Nephron progenitor cell (in vitro differentiated cells): ENCODE measurements at regions not wholly inside any gene's neighbourhood (a gene's known extent, or its start where the extent isn't known, plus 50 kb on each side); places are given as distances from the start of the nearest gene placed in this dataset.

ENCODE experiments used
- DNase-seq: peaks from one replicate; pipeline ENCODE4 v3.0.0; 2021
- H3K27ac Mint-ChIP-seq: 2 replicates; pipeline ENCODE4 v1.8.0; 2021; ENCODE audit warnings: mild to moderate bottlenecking, moderate library complexity, mixed read lengths
- H3K27me3 Mint-ChIP-seq: 2 replicates; pipeline ENCODE4 v1.8.0; 2021; ENCODE audit warnings: mild to moderate bottlenecking, low read depth, mixed read lengths; ENCODE audit not compliant: poor library complexity
- H3K36me3 Mint-ChIP-seq: 2 replicates; pipeline ENCODE4 v1.8.0; 2021; ENCODE audit warnings: low read depth, mixed read lengths
- H3K4me1 Mint-ChIP-seq: 2 replicates; pipeline ENCODE4 v1.8.0; 2021; ENCODE audit warnings: mixed read lengths
- H3K4me3 Mint-ChIP-seq: 2 replicates; pipeline ENCODE4 v1.8.0; 2021; ENCODE audit warnings: mild to moderate bottlenecking, moderate library complexity, mixed read lengths
- H3K9me3 Mint-ChIP-seq: 2 replicates; pipeline ENCODE4 v1.8.0; 2021; ENCODE audit warnings: mild to moderate bottlenecking, moderate library complexity, mixed read lengths
- CTCF ChIP-seq: fragments of 200-600 bp; sonication (generic); IDR thresholded peaks from 2 replicates; pipeline ENCODE4 v1.5.0; 2021; ENCODE audit warnings: antibody characterized with exemption

DNA sequence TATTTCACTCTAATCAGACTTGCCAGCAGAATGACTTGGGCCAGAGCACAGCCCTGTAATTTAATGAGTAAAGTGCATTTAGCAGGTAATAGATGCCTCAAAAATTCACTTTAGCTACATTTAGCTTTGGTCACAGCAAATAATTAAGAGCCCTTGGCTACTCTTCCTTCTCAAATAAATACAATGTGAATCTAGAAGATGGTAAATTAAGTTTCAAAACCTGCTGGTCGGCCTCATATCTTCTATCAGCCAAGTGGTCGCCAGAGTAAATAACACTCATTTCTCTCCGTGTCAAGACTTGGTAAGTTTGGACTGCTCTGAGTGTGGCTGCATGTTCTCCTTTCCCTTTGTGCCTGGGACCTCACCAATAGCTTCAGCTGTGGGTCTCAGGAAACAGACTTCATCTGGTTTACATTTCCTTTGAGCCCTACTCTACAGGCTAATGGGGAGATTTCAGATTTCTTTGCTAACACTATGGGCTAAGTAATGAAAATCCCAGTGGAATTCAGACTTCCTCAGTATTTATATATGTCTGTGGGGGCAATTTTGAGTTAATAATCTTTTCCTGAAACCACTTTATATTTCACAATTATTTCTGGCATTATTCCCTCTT, 375.8 kb downstream of the RBM43 start:
- TF ChIP-seq CTCF, result no peak
- H3K4me1 Mint-ChIP-seq, result peaks cover 7% of the 10 kb centered on the region
- H3K9me3 Mint-ChIP-seq, result no peaks in the 10 kb centered on the region

GRCh38 chr2:150885236-150885635, 376.4 kb downstream of the RBM43 start:
- no peaks in the 10 kb centered on the region for H3K36me3 Mint-ChIP-seq
- peaks cover 7% of the 10 kb centered on the region for H3K4me1 Mint-ChIP-seq
- no peak overlapping the region for H3K27ac Mint-ChIP-seq
- no peaks in the 10 kb centered on the region for H3K27me3 Mint-ChIP-seq
- peaks cover 3% of the 10 kb centered on the region for H3K9me3 Mint-ChIP-seq
- H3K4me3 Mint-ChIP-seq, result no peak overlapping the region
- no peak for DNase-seq
- TF ChIP-seq CTCF, result no peak

More for the DNA sequence above, 375.8 kb downstream of the RBM43 start:
- Mint-ChIP-seq H3K27ac (peak overlapping the region; percentile 82), H3K27me3 (no peaks in the 10 kb centered on the region), H3K36me3 (no peaks in the 10 kb centered on the region), H3K4me3 (no peak overlapping the region)
- no peak for DNase-seq

- Mint-ChIP-seq H3K36me3 (no peaks in the 10 kb centered on the region), H3K27ac (no peak overlapping the region), H3K4me1 (peaks cover 7% of the 10 kb centered on the region), H3K27me3 (no peaks in the 10 kb centered on the region), H3K4me3 (no peak overlapping the region), H3K9me3 (peaks cover 14% of the 10 kb centered on the region)
- no peak for DNase-seq
- no peak for TF ChIP-seq CTCF
Measured at GRCh38 chr2:150883613-150883895, 378.1 kb downstream of the RBM43 start.

DNA sequence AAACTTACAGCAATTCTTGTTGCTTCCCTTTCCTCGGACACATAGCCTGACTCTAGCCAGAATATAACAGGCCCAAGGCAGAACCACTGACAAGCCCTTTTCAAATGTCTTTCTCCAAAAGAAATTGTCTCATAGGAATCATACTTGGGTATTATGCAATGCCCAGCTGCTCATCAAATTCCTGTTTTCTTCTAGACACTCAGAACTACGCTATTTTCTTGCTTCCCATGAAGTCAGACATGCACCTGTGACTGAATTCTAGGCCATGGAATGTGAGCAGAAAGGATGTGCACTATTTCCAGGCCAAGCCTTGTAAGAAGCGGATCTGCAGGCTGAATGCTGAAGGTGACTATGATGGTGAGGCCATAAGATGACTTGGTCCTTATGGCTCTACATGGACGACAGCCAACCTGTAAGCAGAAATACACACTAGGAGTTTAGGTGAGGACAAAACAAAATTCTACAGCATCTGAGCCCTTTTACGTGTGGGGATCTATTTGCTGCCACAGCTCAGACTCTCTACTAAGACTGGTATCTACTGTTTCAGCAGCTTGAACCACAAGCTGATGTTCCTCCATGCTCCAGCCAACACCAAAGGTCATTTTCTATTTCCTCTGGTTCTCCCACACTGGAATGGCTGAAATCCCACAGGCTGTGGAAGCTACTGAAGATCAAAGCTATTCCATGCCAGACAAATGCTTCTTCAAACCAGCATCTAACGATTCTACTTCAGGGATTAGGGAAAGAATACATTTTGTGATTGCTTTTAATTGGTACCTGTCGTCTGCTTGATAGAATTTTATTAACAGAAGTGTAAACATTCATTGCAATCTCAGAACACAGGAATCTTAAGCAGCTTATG, 378.7 kb downstream of the RBM43 start:
- Mint-ChIP-seq H3K4me1 (peaks cover 7% of the 10 kb centered on the region), H3K27me3 (no peaks in the 10 kb centered on the region), H3K9me3 (peaks cover 20% of the 10 kb centered on the region), H3K4me3 (no peak overlapping the region), H3K27ac (no peak overlapping the region), H3K36me3 (no peaks in the 10 kb centered on the region)
- no peak for TF ChIP-seq CTCF
- DNase-seq, result no peak

- Mint-ChIP-seq H3K9me3 (peaks cover 30% of the 10 kb centered on the region), H3K36me3 (no peaks in the 10 kb centered on the region), H3K4me1 (peaks cover 17% of the 10 kb centered on the region), H3K27ac (no peak overlapping the region), H3K4me3 (no peak overlapping the region), H3K27me3 (no peaks in the 10 kb centered on the region)
- no peak for TF ChIP-seq CTCF
- no peak for DNase-seq
Measured at GRCh38 chr2:150880986-150881385, 380.7 kb downstream of the RBM43 start.

GRCh38 chr2:150878356-150878755, 383.3 kb downstream of the RBM43 start:
- H3K9me3 Mint-ChIP-seq, result peaks cover 30% of the 10 kb centered on the region
- no peak for DNase-seq
- H3K27ac Mint-ChIP-seq, result no peak overlapping the region
- no peak for TF ChIP-seq CTCF
- peaks cover 31% of the 10 kb centered on the region for H3K4me1 Mint-ChIP-seq
- no peak overlapping the region for H3K4me3 Mint-ChIP-seq
- no peaks in the 10 kb centered on the region for H3K27me3 Mint-ChIP-seq
- H3K36me3 Mint-ChIP-seq, result no peaks in the 10 kb centered on the region
